SK-N-SH treated with all-trans-retinoic acid at 6 μM for 48 hours (cell line): ENCODE measurements at regions not wholly inside any gene's neighbourhood (a gene's known extent, or its start where the extent isn't known, plus 50 kb on each side); places are given as distances from the start of the nearest gene placed in this dataset.
"Not testable (repeated sequence)": the region's sequence is repeated elsewhere in the genome, so short reads cannot be mapped to it uniquely, and the experiment has no call there.

Experiments used
- ATAC-seq: fragments of 200-7000 bp; cut with Tn5 transposase; 3 replicates; pipeline ENCODE4 v1.9.1; 2020; ENCODE audit warnings: mild to moderate bottlenecking, moderate library complexity
- ARNTL ChIP-seq: fragments of 450-650 bp; formaldehyde crosslinking; IDR thresholded peaks from 2 replicates; pipeline ENCODE4 v1.5.0; 2020; ENCODE audit warnings: low read depth, mild to moderate bottlenecking, moderate library complexity, borderline replicate concordance
- BACH2 ChIP-seq: fragments of 250-450 bp; sonication (Bioruptor Pico); IDR thresholded peaks from 2 replicates; pipeline ENCODE4 v1.9.0; 2021; ENCODE audit warnings: mild to moderate bottlenecking, borderline replicate concordance
- CSDC2 ChIP-seq: fragments of 250-450 bp; sonication (Bioruptor Pico); IDR thresholded peaks from 2 replicates; pipeline ENCODE4 v1.5.0; 2020; ENCODE audit warnings: mild to moderate bottlenecking, moderate library complexity
- ESRRG ChIP-seq: fragments of 250-450 bp; sonication (Bioruptor Pico); IDR thresholded peaks from 2 replicates; pipeline ENCODE4 v1.6.1; 2021; ENCODE audit warnings: mild to moderate bottlenecking
- GLIS3 ChIP-seq: fragments of 250-450 bp; sonication (Bioruptor Pico); IDR thresholded peaks from 2 replicates; pipeline ENCODE4 v1.5.0; 2020; ENCODE audit warnings: mild to moderate bottlenecking, moderate library complexity
- ISL1 ChIP-seq: fragments of 250-450 bp; sonication (Bioruptor Pico); IDR thresholded peaks from 2 replicates; pipeline ENCODE4 v2.1.2; 2022; ENCODE audit warnings: mild to moderate bottlenecking, moderate library complexity
- OSR1 ChIP-seq: fragments of 250-450 bp; sonication (Bioruptor Pico); IDR thresholded peaks from 2 replicates; pipeline ENCODE4 v1.8.0; 2022; ENCODE audit warnings: moderate library complexity, mild to moderate bottlenecking, inconsistent platforms
- PATZ1 ChIP-seq: fragments of 250-450 bp; sonication (Bioruptor Pico); IDR thresholded peaks from 2 replicates; pipeline ENCODE4 v1.8.0; 2020; ENCODE audit warnings: mild to moderate bottlenecking, moderate library complexity, borderline replicate concordance
- PPARA ChIP-seq: fragments of 250-450 bp; sonication (Bioruptor Pico); IDR thresholded peaks from 2 replicates; pipeline ENCODE4 v1.5.0; 2020; ENCODE audit warnings: mild to moderate bottlenecking, borderline replicate concordance
- RARB ChIP-seq: fragments of 250-450 bp; sonication (Bioruptor Pico); IDR thresholded peaks from 2 replicates; pipeline ENCODE4 v1.8.0; 2021; ENCODE audit warnings: mild to moderate bottlenecking, moderate library complexity
- SNAI2 ChIP-seq: fragments of 250-450 bp; sonication (Bioruptor Pico); IDR thresholded peaks from 2 replicates; pipeline ENCODE4 v1.5.0; 2020; ENCODE audit warnings: mild to moderate bottlenecking, moderate library complexity
- TCF4 ChIP-seq: fragments of 250-450 bp; sonication (Bioruptor Pico); IDR thresholded peaks from 2 replicates; pipeline ENCODE4 v1.8.0; 2021; ENCODE audit warnings: mild to moderate bottlenecking, moderate library complexity, borderline replicate concordance
- TSHZ2 ChIP-seq: fragments of 250-450 bp; sonication (Bioruptor Pico); IDR thresholded peaks from 2 replicates; pipeline ENCODE4 v1.5.0; 2020; ENCODE audit warnings: mild to moderate bottlenecking, moderate library complexity
- ZC3H10 ChIP-seq: fragments of 250-450 bp; sonication (Bioruptor Pico); IDR thresholded peaks from 2 replicates; pipeline ENCODE4 v1.5.1; 2021; ENCODE audit warnings: mild to moderate bottlenecking, moderate library complexity
- ZFP3 ChIP-seq: fragments of 250-450 bp; sonication (Bioruptor Pico); IDR thresholded peaks from 2 replicates; pipeline ENCODE4 v1.5.0; 2020; ENCODE audit warnings: mild to moderate bottlenecking, moderate library complexity
- ZFP30 ChIP-seq: fragments of 450-650 bp; formaldehyde crosslinking; IDR thresholded peaks from 2 replicates; pipeline ENCODE4 v1.5.0; 2022; ENCODE audit warnings: mild to moderate bottlenecking, moderate library complexity
- ZNF565 ChIP-seq: fragments of 450-650 bp; formaldehyde crosslinking; conservative IDR thresholded peaks from 2 replicates; pipeline ENCODE4 v1.5.0; 2020; ENCODE audit warnings: low read depth, mild to moderate bottlenecking, moderate library complexity
- ZNF70 ChIP-seq: fragments of 450-650 bp; formaldehyde crosslinking; IDR thresholded peaks from 2 replicates; pipeline ENCODE4 v1.5.0; 2020; ENCODE audit warnings: mild to moderate bottlenecking, moderate library complexity
- ZNF8 ChIP-seq: fragments of 450-650 bp; formaldehyde crosslinking; IDR thresholded peaks from 2 replicates; pipeline ENCODE4 v1.5.0; 2020; ENCODE audit warnings: mild to moderate bottlenecking, moderate library complexity
- TF ChIP-seq, protein P1 (sequence below): fragments of 250-450 bp; sonication (Bioruptor Pico); IDR thresholded peaks from 2 replicates; pipeline ENCODE4 v1.5.1; 2021; ENCODE audit warnings: mild to moderate bottlenecking, moderate library complexity
- TF ChIP-seq, protein P2 (sequence below): fragments of 250-450 bp; sonication (Bioruptor Pico); IDR thresholded peaks from 2 replicates; pipeline ENCODE4 v1.8.0; 2021; ENCODE audit warnings: low read depth, mild to moderate bottlenecking, moderate library complexity, borderline replicate concordance

DNA sequence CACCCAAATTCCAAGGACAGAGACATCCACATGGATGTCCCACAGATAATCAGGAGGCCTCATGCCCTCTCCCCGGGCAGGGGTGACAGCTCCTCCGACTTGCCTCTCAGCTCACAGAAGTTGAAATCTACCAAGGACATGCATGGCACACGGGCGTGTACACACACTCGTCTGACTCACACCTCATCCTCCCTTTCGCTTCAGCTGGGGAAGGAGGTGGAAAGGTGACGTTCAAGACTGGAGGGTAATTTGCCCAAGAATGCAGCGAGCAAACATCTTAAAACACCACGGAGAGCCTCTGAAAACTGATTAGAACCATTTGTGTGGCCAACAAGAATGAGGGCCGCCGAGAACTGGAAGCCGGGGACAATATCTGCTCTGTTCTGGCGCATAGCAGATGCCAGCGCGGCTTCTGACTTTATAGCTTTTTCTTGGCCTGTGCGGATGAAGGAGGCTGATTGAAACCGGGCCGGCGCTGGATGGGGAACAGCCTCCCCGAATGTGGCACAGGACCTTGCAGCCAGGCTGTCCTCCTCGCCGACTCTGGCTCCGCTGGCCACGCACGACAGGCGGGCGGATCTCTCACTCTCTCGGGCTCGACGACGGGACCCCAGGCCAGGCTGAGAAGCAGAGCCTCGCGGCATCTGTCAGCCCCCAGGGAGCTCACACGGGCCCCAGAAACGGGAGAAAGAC is 100.9 kb downstream of the C16orf95 start:
- ATAC-seq, result no peak; the same call in 2 of the 3 replicates
- TF ChIP-seq PPARA (CRISPR knock-in tag), result no peak
- TF ChIP-seq SNAI2, result no peak
- TF ChIP-seq PATZ1, result no peak
- TF ChIP-seq TCF4 (CRISPR knock-in tag), result no peak
- no peak for TF ChIP-seq RARB (CRISPR knock-in tag)
- TF ChIP-seq ZNF8 (CRISPR knock-in tag), result no peak
- no peak for TF ChIP-seq ZNF565 (CRISPR knock-in tag)
- TF ChIP-seq ISL1, result no peak
- no peak for TF ChIP-seq CSDC2 (CRISPR knock-in tag)
- no peak for TF ChIP-seq ZFP3
- TF ChIP-seq OSR1 (CRISPR knock-in tag), result no peak
- TF ChIP-seq ZFP30 (CRISPR knock-in tag), result no peak
- TF ChIP-seq ARNTL, result no peak
- TF ChIP-seq ZNF70 (CRISPR knock-in tag), result no peak
- TF ChIP-seq ESRRG, result no peak
- TF ChIP-seq BACH2, result no peak
- no peak for TF ChIP-seq GLIS3 (CRISPR knock-in tag)

GRCh38 chr16:87216841-87217275 is 100.3 kb downstream of the C16orf95 start:
- TF ChIP-seq ZC3H10 (no peak), ZNF70 (CRISPR knock-in tag) (no peak), TCF4 (CRISPR knock-in tag) (no peak), ZFP3 (no peak), ZNF8 (CRISPR knock-in tag) (no peak), ZFP30 (CRISPR knock-in tag) (no peak), ISL1 (no peak), ESRRG (no peak), TSHZ2 (CRISPR knock-in tag) (no peak), PATZ1 (no peak), SNAI2 (no peak)
- TF ChIP-seq, protein P1, sequence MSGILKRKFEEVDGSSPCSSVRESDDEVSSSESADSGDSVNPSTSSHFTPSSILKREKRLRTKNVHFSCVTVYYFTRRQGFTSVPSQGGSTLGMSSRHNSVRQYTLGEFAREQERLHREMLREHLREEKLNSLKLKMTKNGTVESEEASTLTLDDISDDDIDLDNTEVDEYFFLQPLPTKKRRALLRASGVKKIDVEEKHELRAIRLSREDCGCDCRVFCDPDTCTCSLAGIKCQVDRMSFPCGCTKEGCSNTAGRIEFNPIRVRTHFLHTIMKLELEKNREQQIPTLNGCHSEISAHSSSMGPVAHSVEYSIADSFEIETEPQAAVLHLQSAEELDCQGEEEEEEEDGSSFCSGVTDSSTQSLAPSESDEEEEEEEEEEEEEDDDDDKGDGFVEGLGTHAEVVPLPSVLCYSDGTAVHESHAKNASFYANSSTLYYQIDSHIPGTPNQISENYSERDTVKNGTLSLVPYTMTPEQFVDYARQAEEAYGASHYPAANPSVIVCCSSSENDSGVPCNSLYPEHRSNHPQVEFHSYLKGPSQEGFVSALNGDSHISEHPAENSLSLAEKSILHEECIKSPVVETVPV (CRISPR knock-in tag), result no peak
- TF ChIP-seq, protein P2, sequence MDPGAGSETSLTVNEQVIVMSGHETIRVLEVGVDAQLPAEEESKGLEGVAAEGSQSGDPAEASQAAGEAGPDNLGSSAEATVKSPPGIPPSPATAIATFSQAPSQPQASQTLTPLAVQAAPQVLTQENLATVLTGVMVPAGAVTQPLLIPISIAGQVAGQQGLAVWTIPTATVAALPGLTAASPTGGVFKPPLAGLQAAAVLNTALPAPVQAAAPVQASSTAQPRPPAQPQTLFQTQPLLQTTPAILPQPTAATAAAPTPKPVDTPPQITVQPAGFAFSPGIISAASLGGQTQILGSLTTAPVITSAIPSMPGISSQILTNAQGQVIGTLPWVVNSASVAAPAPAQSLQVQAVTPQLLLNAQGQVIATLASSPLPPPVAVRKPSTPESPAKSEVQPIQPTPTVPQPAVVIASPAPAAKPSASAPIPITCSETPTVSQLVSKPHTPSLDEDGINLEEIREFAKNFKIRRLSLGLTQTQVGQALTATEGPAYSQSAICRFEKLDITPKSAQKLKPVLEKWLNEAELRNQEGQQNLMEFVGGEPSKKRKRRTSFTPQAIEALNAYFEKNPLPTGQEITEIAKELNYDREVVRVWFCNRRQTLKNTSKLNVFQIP (CRISPR knock-in tag), result no peak
- ATAC-seq, result no peak

DNA sequence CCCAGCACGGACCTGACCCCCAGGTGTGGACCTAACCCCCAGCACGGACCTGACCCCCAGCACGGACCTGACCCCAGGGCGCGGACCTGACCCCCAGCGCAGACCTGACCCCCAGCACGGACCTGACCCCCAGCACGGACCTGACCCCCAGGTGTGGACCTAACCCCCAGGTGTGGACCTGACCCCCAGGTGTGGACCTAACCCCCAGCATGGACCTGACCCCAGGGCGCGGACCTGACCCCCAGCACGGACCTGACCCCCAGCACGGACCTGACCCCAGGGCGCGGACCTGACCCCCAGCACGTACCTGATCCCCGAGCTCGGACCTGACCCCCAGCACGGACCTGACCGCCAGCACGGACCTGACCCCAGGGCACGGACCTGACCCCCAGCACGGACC is 99.4 kb downstream of the C16orf95 start:
- not testable (repeated sequence) for ATAC-seq
